Dedifferentiated amniotic fluid mesenchymal stem cell (primary cell): ENCODE measurements at regions not wholly inside any gene's neighbourhood (a gene's known extent, or its start where the extent isn't known, plus 50 kb on each side); places are given as distances from the start of the nearest gene placed in this dataset.
A peak's percentile ranks its signal among the peaks of the same experiment; 100 is the strongest.
"Not testable (repeated sequence)": the region's sequence is repeated elsewhere in the genome, so short reads cannot be mapped to it uniquely, and the experiment has no call there.

ENCODE experiments used
- DNase-seq: peaks from one replicate; pipeline ENCODE4 v3.0.0-alpha.2; 2016; ENCODE audit errors: extremely low spot score

DNA sequence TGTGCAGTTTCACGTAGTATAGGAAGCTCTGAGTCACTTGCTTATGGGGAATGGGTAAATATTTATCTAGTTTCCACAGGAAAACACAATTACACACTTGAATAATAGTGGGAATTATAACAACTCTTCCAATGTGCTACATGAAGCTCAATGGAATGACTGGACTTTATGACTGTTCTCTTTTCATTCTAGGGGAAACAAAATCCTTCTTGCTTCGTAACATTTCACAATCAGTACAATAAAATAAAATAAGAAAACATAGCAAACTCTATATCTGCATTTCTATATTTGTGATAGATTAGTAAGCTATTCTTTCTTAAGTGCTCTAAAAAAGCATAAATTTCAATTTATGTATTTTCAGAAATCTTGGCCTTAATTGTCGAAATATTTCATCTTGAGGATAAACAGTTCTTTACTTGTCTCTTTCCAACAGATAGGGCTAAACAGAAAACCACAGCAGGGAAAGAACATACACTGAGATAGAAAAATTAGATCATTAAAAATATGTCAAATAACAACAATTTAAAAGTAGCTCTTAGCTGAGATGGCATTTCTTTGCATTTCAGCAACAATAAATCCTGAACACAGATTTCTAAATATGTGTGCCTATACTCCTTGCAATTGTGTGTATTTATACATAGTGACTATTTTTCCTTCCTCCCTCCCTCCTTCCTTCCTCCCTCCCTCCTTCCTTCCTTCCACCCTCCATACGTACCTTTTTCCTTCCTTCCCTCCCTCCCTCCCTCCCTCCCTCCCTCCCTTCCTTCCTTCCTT lies 395.5 kb upstream of the KCNMB2 start:
- DNase-seq, result peak; percentile 53

GRCh38 chr3:178141305-178141684 lies 394.9 kb upstream of the KCNMB2 start:
- DNase-seq, result not testable (repeated sequence)

- DNase-seq, result no peak
Observed at GRCh38 chr3:178146406-178146831, 389.8 kb upstream of the KCNMB2 start.

DNA sequence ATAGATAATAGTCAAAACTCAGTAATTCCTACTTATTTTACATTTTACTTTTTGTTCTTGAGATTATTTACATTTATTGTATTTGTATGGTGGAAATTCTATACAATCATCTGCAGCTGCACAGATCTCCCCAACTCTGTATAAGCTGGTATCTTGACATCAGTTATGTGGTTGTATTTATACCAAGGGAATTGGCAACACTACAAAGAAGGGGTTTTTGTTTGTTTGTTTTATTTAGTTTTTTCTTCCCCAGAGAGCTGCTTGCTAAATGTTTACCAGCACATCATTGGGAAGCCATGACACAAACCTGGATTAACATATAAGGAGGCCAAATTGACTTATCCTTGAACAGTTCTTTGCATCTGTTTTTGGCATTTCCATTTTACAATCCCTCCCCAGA lies 389.2 kb upstream of the KCNMB2 start:
- DNase-seq, result no peak

DNA sequence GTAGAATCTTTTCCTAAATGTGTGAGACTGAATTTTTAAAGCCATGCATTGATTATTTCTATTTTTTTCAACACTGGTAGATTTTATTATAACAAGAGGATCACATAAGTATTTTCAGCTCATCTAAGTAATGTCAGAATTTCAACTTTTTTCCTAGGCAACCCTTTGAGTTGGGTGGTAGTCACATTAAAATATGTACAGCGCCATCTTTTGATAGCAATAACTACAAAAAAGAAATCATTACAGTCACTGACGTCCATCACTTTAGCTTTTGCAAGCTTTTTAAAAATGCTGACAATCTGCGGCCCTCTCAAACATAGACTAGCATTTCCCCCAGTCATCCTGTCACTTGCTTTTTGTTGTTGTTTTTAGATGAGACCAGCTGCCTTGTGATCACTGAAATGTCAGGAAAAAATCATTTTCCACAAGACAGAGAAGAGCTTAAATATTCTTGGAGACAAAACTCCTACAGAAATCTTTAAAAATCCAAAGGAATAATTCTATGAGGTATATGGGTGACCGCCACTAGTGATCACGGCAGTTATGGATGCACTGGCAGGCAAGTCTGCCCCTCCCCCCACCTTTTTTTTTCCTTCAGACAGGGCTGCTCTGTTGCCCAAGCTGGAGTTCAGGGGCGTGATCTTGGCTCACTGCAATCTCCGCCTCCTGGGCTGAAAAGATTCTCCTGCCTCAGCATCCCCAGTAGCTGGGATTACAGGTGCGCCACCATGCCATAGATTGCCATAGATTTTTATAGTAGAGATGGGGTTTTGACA lies 384.0 kb upstream of the KCNMB2 start:
- no peak for DNase-seq

DNA sequence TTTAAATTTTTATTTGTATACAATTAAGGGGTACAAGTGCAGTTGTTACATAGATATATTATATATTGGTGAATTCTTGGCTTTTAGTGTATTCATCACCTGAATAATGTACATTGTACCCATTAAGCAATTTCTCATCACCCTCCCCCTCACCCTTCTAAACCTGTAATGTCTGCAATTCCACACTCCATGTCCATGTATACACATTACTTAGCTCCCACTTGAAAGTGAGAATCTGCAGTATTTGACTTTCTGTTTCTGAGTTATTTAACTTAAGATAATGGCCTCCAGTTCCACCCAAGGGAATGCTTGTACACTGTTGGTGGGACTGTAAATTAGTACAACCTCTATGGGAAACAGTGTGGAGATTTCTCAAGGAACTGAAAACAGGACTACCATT lies 383.2 kb upstream of the KCNMB2 start:
- DNase-seq, result no peak

DNA sequence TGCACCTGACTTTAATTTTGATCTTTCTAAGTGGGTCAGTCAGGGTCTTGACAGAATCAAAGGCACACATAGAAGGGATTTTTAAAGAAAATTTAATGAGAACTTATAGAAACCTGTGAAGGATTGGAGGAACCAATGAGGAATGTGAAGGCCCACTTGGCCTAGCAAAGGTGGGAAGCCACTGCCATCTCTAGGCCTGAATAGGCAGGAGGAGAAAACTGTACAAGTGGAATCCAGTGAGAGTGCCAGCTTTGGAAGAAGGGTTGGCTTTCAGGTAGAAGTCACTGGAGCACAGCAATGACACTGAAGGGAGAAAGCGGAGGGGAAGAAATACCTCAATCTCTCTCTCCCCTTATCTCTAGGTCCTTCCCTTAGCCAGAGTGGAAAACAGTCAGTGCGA lies 380.7 kb upstream of the KCNMB2 start:
- DNase-seq, result no peak

GRCh38 chr3:178156301-178156700 lies 379.9 kb upstream of the KCNMB2 start:
- DNase-seq, result no peak

GRCh38 chr3:178159691-178160220 lies 376.5 kb upstream of the KCNMB2 start:
- DNase-seq, result no peak

DNA sequence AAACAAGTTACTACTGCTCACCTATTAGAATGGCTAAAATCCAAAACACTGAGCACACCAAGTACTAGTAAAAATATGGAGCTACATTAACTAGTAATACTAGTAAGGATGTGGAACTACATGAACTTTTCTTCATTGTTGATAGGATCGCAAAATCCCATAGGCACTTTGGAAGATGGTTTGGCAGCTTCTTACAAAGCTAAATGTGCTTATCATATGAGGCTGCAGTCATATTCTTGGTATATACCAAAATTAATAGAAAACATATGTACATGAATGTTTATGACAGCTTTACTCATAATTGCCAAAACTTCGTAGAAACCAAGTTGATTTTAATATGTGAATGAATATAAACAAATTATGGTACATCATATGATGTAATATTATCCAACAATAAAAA lies 366.8 kb upstream of the KCNMB2 start:
- no peak for DNase-seq

- peak; percentile 84 for DNase-seq
Observed at GRCh38 chr3:178170698-178171535, 365.3 kb upstream of the KCNMB2 start.

GRCh38 chr3:178172121-178172520 lies 364.1 kb upstream of the KCNMB2 start:
- DNase-seq, result no peak

DNA sequence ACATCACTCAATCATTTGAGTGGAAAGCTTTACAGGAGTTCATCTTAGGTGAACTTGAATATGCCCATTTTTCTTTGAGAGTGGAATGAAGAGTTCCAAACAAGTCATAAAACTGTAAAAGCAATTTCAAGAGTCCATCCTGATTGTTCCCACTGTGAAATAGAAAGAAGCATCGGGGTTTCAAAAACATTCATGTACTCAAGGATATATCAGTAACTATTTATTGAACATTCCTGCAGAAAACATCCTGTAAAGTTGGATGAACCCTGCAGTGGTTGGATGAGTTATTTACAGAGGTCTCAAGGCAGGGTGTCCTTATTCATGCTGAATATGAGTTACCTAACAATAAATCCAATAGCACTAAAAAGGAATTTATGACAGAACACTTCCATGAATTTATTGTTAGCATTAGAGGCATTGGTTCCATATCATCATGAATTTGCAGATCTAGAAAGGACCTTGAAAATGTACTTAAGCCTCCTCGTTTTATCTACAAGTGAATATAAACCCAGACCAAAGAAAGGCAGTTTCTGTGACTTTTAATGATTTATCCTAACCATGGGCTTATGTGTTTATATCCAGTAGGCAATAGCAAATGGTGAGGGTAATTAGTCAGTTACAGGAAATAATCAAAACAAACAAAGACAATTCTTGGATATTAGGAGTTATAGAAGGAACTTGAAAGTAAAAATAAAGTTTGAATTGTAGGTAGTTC lies 361.9 kb upstream of the KCNMB2 start:
- no peak for DNase-seq

GRCh38 chr3:178181088-178181487 lies 355.1 kb upstream of the KCNMB2 start:
- no peak for DNase-seq

GRCh38 chr3:178181784-178182183 lies 354.5 kb upstream of the KCNMB2 start:
- DNase-seq, result no peak

GRCh38 chr3:178182337-178182779 lies 353.9 kb upstream of the KCNMB2 start:
- no peak for DNase-seq

DNA sequence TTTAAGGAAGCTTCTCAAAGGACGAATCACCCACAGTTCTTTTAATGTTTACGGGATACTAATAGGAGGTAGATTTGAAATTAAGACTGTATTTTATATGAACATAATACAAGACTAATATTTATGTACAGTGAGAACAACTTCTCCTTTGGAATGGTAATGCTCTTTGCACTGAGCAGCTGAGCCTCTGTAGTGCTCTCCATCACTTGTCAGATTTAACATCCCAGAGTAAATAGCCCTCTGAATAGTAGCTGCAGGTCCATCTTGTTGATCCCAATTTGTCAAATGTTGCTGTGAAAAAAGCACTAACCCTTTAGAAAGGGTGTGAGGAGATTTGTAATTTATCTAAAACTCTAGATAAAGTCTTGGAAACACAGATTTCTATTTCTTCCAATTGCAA lies 351.4 kb upstream of the KCNMB2 start:
- no peak for DNase-seq

GRCh38 chr3:178186666-178187065 lies 349.6 kb upstream of the KCNMB2 start:
- no peak for DNase-seq

DNA sequence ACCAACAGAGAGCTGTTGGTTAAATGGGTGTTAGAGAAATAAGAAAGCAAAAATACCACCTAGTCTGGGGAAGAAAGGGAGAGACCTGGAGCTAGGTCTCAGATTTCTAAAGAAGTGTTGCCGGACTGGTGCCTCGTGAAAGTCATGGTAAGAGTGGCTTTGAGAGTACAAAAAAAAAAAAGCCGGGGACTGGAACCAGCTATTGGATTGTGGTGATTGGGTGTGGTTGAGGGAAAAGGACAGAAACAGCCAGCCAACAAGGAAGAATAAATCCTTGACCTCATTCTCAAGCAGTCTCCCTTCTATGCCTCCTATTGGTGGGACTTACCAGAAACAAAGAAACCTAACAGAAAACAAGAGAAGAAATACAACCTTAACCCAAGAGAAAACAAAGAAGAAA lies 346.4 kb upstream of the KCNMB2 start:
- DNase-seq, result no peak

DNA sequence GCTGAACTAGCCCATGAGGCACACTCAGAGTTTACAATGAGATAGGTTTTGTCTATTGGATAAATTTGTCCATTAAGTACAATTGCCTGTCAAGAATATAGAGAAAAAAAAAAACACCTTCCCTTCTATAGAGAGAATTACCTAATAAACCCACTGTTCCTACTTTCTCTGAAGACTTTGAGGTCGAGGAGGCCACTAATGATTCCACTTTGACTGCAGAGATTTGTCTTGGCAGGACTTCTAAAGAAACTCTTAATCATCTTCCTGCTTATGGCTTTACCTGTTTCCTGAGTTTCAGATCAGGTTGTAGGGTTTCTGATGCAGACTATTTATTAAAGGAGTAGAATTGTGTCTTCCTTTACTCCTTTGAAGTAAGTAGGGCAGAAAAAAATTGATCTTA lies 342.4 kb upstream of the KCNMB2 start:
- DNase-seq, result no peak

- DNase-seq, result no peak
Observed at GRCh38 chr3:178194539-178194938, 341.7 kb upstream of the KCNMB2 start.
